IMR-90 (cell line): ENCODE measurements at regions not wholly inside any gene's neighbourhood (a gene's known extent, or its start where the extent isn't known, plus 50 kb on each side); places are given as distances from the start of the nearest gene placed in this dataset.

Source experiments
- ATAC-seq: fragments of 200-7000 bp; cut with Tn5 transposase; 2 replicates; pipeline ENCODE4 v1.9.1; 2020; ENCODE audit warnings: low read depth, mild to moderate bottlenecking, moderate library complexity
- BruUV-seq: library from RNA; stranded (reverse); fragments of 400-500 nt; replicated peaks from 2 replicates; lab custom pipeline; 2021; lab: Mats Ljungman, UMichigan
- CTCF ChIA-PET: fragments of 300-600 bp; formaldehyde crosslinking; extraction: SDS; loops from one replicate; lab custom pipeline; 2021; ENCODE audit warnings: antibody characterized with exemption; lab: Yijun Ruan, JAX
- POLR2A ChIA-PET: fragments of 300-600 bp; sonication (Branson Sonifier 250); formaldehyde crosslinking; loops from one replicate; lab custom pipeline; 2022; ENCODE audit warnings: antibody characterized with exemption; ENCODE audit not compliant: unreplicated experiment; lab: Charles Lee
- DNase-seq: peaks from one replicate; pipeline ENCODE4 v3.0.0; 2013
- H2AFZ ChIP-seq: replicated peaks from 2 replicates; pipeline ENCODE3; 2013; ENCODE audit warnings: low read length, mild to moderate bottlenecking; ENCODE audit not compliant: poor library complexity
- H2AK5ac ChIP-seq: 2 replicates; pipeline ENCODE4 v1.6.1; 2013; ENCODE audit warnings: low read depth, low read length, inconsistent platforms
- H2AK9ac ChIP-seq: replicated peaks from 2 replicates; pipeline ENCODE3; 2013; ENCODE audit warnings: mild to moderate bottlenecking, low read depth, low read length, moderate library complexity; ENCODE audit not compliant: poor library complexity
- H2BK120ac ChIP-seq: 2 replicates; pipeline ENCODE4 v1.6.1; 2013; ENCODE audit warnings: low read depth, low read length, inconsistent platforms
- H2BK15ac ChIP-seq: 3 replicates; pipeline ENCODE4 v1.6.1; 2013; ENCODE audit warnings: low read depth, low read length, inconsistent platforms
- H2BK20ac ChIP-seq: 2 replicates; pipeline ENCODE4 v1.6.1; 2013; ENCODE audit warnings: low read depth, mild to moderate bottlenecking, inconsistent platforms, low read length, moderate library complexity
- H2BK5ac ChIP-seq: 2 replicates; pipeline ENCODE4 v1.6.1; 2013; ENCODE audit warnings: mild to moderate bottlenecking, low read depth, low read length, inconsistent platforms; ENCODE audit not compliant: poor library complexity, severe bottlenecking
- H3K14ac ChIP-seq: replicated peaks from 2 replicates; pipeline ENCODE4 v1.6.1; 2013; ENCODE audit warnings: low read depth, low read length, inconsistent platforms
- H3K18ac ChIP-seq: 2 replicates; pipeline ENCODE4 v1.6.1; 2013; ENCODE audit warnings: low read depth, low read length, control low read depth
- H3K23ac ChIP-seq: 2 replicates; pipeline ENCODE4 v1.6.1; 2013; ENCODE audit warnings: low read depth, low read length, inconsistent platforms
- H3K27ac ChIP-seq: 2 replicates; pipeline ENCODE4 v1.5.1; 2013; ENCODE audit warnings: mild to moderate bottlenecking, control low read depth, low read length; ENCODE audit not compliant: insufficient read depth
- H3K27me3 ChIP-seq: 2 replicates; pipeline ENCODE4 v1.6.1; 2013; ENCODE audit warnings: low read length; ENCODE audit not compliant: control insufficient read depth, insufficient read depth
- H3K36me3 ChIP-seq: 2 replicates; pipeline ENCODE4 v1.6.1; 2013; ENCODE audit warnings: low read length, mixed read lengths; ENCODE audit not compliant: control insufficient read depth, insufficient read depth
- H3K4ac ChIP-seq: 2 replicates; pipeline ENCODE4 v1.6.1; 2013; ENCODE audit warnings: low read depth, low read length, inconsistent platforms
- H3K4me1 ChIP-seq: 2 replicates; pipeline ENCODE4 v1.6.1; 2013; ENCODE audit warnings: low read length, mixed read lengths; ENCODE audit not compliant: control insufficient read depth, insufficient read depth
- H3K4me2 ChIP-seq: 2 replicates; pipeline ENCODE4 v1.6.1; 2013; ENCODE audit warnings: low read depth, mild to moderate bottlenecking, control low read depth, low read length, moderate library complexity
- H3K4me3 ChIP-seq: 2 replicates; pipeline ENCODE4 v1.5.1; 2013; ENCODE audit warnings: low read depth, mild to moderate bottlenecking, control low read depth, low read length, moderate library complexity; ENCODE audit not compliant: insufficient read depth
- H3K56ac ChIP-seq: 2 replicates; pipeline ENCODE4 v1.6.1; 2013; ENCODE audit warnings: low read length, inconsistent platforms; ENCODE audit not compliant: insufficient read depth; ENCODE audit errors: extremely low read depth
- H3K79me1 ChIP-seq, 2 experiments: 2 replicates each; pipeline ENCODE4 v1.6.1; 2013; ENCODE audit warnings: low read length in 2 of 2, inconsistent platforms in 1 of 2, low read depth in 1 of 2
- H3K9ac ChIP-seq: 2 replicates; pipeline ENCODE4 v1.6.1; 2013; ENCODE audit warnings: low read depth, low read length, control low read depth
- H3K9me1 ChIP-seq: 2 replicates; pipeline ENCODE4 v1.6.1; 2013; ENCODE audit warnings: low read length, inconsistent platforms; ENCODE audit not compliant: insufficient read depth
- H3K9me3 ChIP-seq: 2 replicates; pipeline ENCODE4 v1.6.1; 2013; ENCODE audit warnings: low read length; ENCODE audit not compliant: control insufficient read depth, insufficient read depth
- H4K20me1 ChIP-seq: 2 replicates; pipeline ENCODE4 v1.6.1; 2013; ENCODE audit warnings: low read length, inconsistent platforms; ENCODE audit not compliant: insufficient read depth
- H4K5ac ChIP-seq: 2 replicates; pipeline ENCODE4 v1.6.1; 2013; ENCODE audit warnings: mild to moderate bottlenecking, low read depth, low read length, control low read depth
- H4K8ac ChIP-seq, 2 experiments: 2 replicates each; pipeline ENCODE4 v1.6.1; 2013; ENCODE audit warnings: low read depth in 2 of 2, low read length in 2 of 2, control low read depth in 1 of 2, inconsistent platforms in 1 of 2
- H4K91ac ChIP-seq: 2 replicates; pipeline ENCODE4 v1.6.1; 2013; ENCODE audit warnings: low read depth, low read length, inconsistent platforms; ENCODE audit not compliant: insufficient read depth
- BHLHE40 ChIP-seq: fragments of 150-350 bp; IDR thresholded peaks from 2 replicates; pipeline ENCODE4 v1.6.1; 2016; ENCODE audit warnings: mild to moderate bottlenecking, low read depth, low read length
- CEBPB ChIP-seq: IDR thresholded peaks from 2 replicates; pipeline ENCODE4 v1.6.1; 2012; ENCODE audit warnings: low read depth, low read length, improper control_type of control experiment
- CHD1 ChIP-seq: IDR thresholded peaks from 2 replicates; pipeline ENCODE4 v1.6.1; 2012; ENCODE audit warnings: low read depth, low read length, improper control_type of control experiment
- ELK1 ChIP-seq: fragments of 150-350 bp; IDR thresholded peaks from 2 replicates; pipeline ENCODE4 v1.6.1; 2016; ENCODE audit warnings: low read depth, mild to moderate bottlenecking, low read length, moderate library complexity, borderline replicate concordance
- FOS ChIP-seq: fragments of 150-350 bp; IDR thresholded peaks from 2 replicates; pipeline ENCODE4 v1.6.1; 2016; ENCODE audit warnings: low read depth, low read length
- MAFK ChIP-seq: IDR thresholded peaks from 2 replicates; pipeline ENCODE4 v1.6.1; 2012; ENCODE audit warnings: low read depth, low read length, improper control_type of control experiment
- MAZ ChIP-seq: IDR thresholded peaks from 2 replicates; pipeline ENCODE4 v1.6.1; 2012; ENCODE audit warnings: low read depth, mild to moderate bottlenecking, low read length, improper control_type of control experiment, moderate library complexity, borderline replicate concordance
- MXI1 ChIP-seq: IDR thresholded peaks from 2 replicates; pipeline ENCODE4 v1.6.1; 2012; ENCODE audit warnings: low read depth, mild to moderate bottlenecking, low read length, moderate library complexity, borderline replicate concordance
- NFE2L2 ChIP-seq: fragments of 150-350 bp; IDR thresholded peaks from 2 replicates; pipeline ENCODE4 v1.6.1; 2016; ENCODE audit warnings: low read depth, mild to moderate bottlenecking, low read length
- POLR2A ChIP-seq: IDR thresholded peaks from 2 replicates; pipeline ENCODE4 v1.6.1; 2012; ENCODE audit warnings: mild to moderate bottlenecking, low read depth, low read length
- RAD21 ChIP-seq: IDR thresholded peaks from 2 replicates; pipeline ENCODE4 v1.6.1; 2012; ENCODE audit warnings: low read length, improper control_type of control experiment
- RCOR1 ChIP-seq: IDR thresholded peaks from 2 replicates; pipeline ENCODE4 v1.6.1; 2012; ENCODE audit warnings: mild to moderate bottlenecking, low read length, improper control_type of control experiment; ENCODE audit not compliant: insufficient replicate concordance
- RFX5 ChIP-seq: IDR thresholded peaks from 2 replicates; pipeline ENCODE4 v1.8.0; 2012; ENCODE audit warnings: low read depth, mild to moderate bottlenecking, low read length, moderate library complexity
- SMC3 ChIP-seq: fragments of 150-350 bp; IDR thresholded peaks from 2 replicates; pipeline ENCODE4 v1.6.1; 2016; ENCODE audit warnings: low read depth, mild to moderate bottlenecking, antibody characterized with exemption, low read length, moderate library complexity
- WGBS, 2 experiments: methylation state at CpG; one replicate each; pipeline versions ENCODE4 v1.1.5 to v1.1.7; 2013; ENCODE audit warnings: missing lambda C conversion rate in 2 of 2; ENCODE audit not compliant: insufficient read length in 1 of 2; ENCODE audit errors: extremely low coverage in 2 of 2; 5-methylcytosine and 5-hydroxymethylcytosine counted together
- dilution Hi-C: fragments of 300-500 bp; cut with HindIII; formaldehyde crosslinking; loops from one replicate; pipeline ENCODE4 v1.14.3; 2018; ENCODE audit warnings: low sequenced_read_pairs; ENCODE audit not compliant: unreplicated experiment
- in situ Hi-C: fragments of 300-500 bp; cut with MboI; formaldehyde crosslinking; loops from 3 replicates; pipeline ENCODE4 v1.14.3; 2019; ENCODE audit warnings: low sequenced_read_pairs, inconsistent platforms, mixed read lengths
- intact Hi-C: fragments of 100-400 bp; cut with micrococcal nuclease; formaldehyde crosslinking; loops from 2 replicates; pipeline ENCODE4 v1.10.0; 2022
- TF ChIP-seq, protein P1 (sequence below): conservative IDR thresholded peaks from 2 replicates; pipeline ENCODE4 v1.5.1; 2012; ENCODE audit warnings: mild to moderate bottlenecking, low read depth, low read length, improper control_type of control experiment
- TF ChIP-seq, protein P2 (sequence below): fragments of 150-350 bp; IDR thresholded peaks from 2 replicates; pipeline ENCODE4 v1.6.1; 2017; ENCODE audit warnings: mild to moderate bottlenecking, antibody characterized with exemption, low read length, low read depth

GRCh38 chr6:8174571-8174970 lies 72.2 kb upstream of the EEF1E1 start:
- Histone ChIP-seq H2BK120ac (no peak overlapping the region), H3K9me1 (0 out of 2 replicates have a peak, but pooled peaks cover 5% of the 10 kb centered on the region), H3K4me1 (peaks cover 4% of the 10 kb centered on the region), H2AFZ (peak overlapping the region; percentile 29), H2AK9ac (no peak overlapping the region), H3K27me3 (no peaks in the 10 kb centered on the region), H4K91ac (no peak overlapping the region), H3K9ac (no peak overlapping the region), H3K4ac (no peak overlapping the region), H3K36me3 (no peaks in the 10 kb centered on the region), H2BK15ac (no peak overlapping the region), H2BK20ac (no peak overlapping the region), H4K5ac (no peak overlapping the region), H3K4me2 (no peak overlapping the region), H4K8ac (no peak overlapping the region), H4K20me1 (no peaks in the 10 kb centered on the region), H3K18ac (no peak overlapping the region), H3K56ac (no peak overlapping the region), H3K27ac (no peak overlapping the region), H2AK5ac (no peak overlapping the region), H2BK5ac (no peak overlapping the region), H3K79me1 (no peaks in the 10 kb centered on the region), H3K23ac (no peak overlapping the region), H3K14ac (no peak overlapping the region), H3K4me3 (no peak overlapping the region), H3K9me3 (no peaks in the 10 kb centered on the region)
- WGBS, 2 experiments, result no CpG with 5 or more reads among the region's 6 CpGs
- ChIA-PET POLR2A (no interaction called here), CTCF (interaction anchor here (1.3 kb wide), 1 partner anchor 44 kb away, joined by 3 read pairs; no protein-coding TSS in a partner anchor)
- dilution Hi-C loops, result no loop called here
- TF ChIP-seq RFX5, result no peak
- no peak for TF ChIP-seq RCOR1
- no peak for TF ChIP-seq CHD1
- TF ChIP-seq, protein P1, sequence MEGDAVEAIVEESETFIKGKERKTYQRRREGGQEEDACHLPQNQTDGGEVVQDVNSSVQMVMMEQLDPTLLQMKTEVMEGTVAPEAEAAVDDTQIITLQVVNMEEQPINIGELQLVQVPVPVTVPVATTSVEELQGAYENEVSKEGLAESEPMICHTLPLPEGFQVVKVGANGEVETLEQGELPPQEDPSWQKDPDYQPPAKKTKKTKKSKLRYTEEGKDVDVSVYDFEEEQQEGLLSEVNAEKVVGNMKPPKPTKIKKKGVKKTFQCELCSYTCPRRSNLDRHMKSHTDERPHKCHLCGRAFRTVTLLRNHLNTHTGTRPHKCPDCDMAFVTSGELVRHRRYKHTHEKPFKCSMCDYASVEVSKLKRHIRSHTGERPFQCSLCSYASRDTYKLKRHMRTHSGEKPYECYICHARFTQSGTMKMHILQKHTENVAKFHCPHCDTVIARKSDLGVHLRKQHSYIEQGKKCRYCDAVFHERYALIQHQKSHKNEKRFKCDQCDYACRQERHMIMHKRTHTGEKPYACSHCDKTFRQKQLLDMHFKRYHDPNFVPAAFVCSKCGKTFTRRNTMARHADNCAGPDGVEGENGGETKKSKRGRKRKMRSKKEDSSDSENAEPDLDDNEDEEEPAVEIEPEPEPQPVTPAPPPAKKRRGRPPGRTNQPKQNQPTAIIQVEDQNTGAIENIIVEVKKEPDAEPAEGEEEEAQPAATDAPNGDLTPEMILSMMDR, result no peak
- no peak for TF ChIP-seq SMC3
- TF ChIP-seq ELK1, result no peak
- TF ChIP-seq, protein P2, sequence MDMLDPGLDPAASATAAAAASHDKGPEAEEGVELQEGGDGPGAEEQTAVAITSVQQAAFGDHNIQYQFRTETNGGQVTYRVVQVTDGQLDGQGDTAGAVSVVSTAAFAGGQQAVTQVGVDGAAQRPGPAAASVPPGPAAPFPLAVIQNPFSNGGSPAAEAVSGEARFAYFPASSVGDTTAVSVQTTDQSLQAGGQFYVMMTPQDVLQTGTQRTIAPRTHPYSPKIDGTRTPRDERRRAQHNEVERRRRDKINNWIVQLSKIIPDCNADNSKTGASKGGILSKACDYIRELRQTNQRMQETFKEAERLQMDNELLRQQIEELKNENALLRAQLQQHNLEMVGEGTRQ, result no peak
- no peak for TF ChIP-seq MAFK
- no peak for TF ChIP-seq BHLHE40
- TF ChIP-seq MAZ, result no peak
- TF ChIP-seq RAD21, result no peak
- no peak for TF ChIP-seq MXI1
- no peak for TF ChIP-seq POLR2A
- no peak for TF ChIP-seq FOS
- no peak for TF ChIP-seq NFE2L2
- no peak for TF ChIP-seq CEBPB
- no TSS peak for BruUV-seq
- ATAC-seq, result no peak
- no peak for DNase-seq
- intact Hi-C loops, result no loop called here
- in situ Hi-C loops, result no loop called here
